Kidney epithelial cell (primary cell): ENCODE measurements at regions not wholly inside any gene's neighbourhood (a gene's known extent, or its start where the extent isn't known, plus 50 kb on each side); places are given as distances from the start of the nearest gene placed in this dataset.

ENCODE experiments used
- DNase-seq: peaks from one replicate; pipeline ENCODE4 v3.0.0-alpha.2; 2010; ENCODE audit warnings: low read depth
- H3K27me3 ChIP-seq: 2 replicates; pipeline ENCODE4 v1.6.0; 2011; ENCODE audit warnings: low read length; ENCODE audit not compliant: control insufficient read depth, insufficient read depth
- H3K36me3 ChIP-seq: 2 replicates; pipeline ENCODE4 v1.5.1; 2011; ENCODE audit warnings: low read length; ENCODE audit not compliant: control insufficient read depth, insufficient read depth
- H3K4me3 ChIP-seq: 2 replicates; pipeline ENCODE4 v1.5.1; 2011; ENCODE audit warnings: low read depth, mild to moderate bottlenecking, control low read depth, low read length
- CTCF ChIP-seq: IDR thresholded peaks from 2 replicates; pipeline ENCODE4 v1.5.1; 2011; ENCODE audit warnings: mild to moderate bottlenecking, moderate library complexity, low read length, control low read depth, inconsistent platforms; ENCODE audit not compliant: insufficient read depth, poor library complexity, severe bottlenecking

DNA sequence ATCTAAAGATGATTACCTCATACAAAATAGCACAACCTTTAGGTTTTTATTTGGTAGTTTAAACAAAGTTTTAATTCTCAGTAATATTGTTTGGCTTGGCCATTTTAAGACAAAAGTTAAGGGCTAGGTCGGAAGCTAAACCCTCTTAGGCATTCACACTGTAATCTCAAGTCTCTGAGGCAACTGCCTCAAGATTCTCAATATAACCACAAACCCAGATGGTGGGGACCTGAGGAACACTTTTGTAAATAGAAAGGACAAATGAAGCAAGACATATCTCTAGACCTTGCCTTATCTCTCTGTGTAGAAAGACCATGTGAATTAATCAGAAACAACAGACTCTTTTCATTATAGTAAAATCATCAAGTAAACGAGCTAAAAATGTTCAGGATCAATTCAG is 500.2 kb upstream of the CDH6 start:
- Histone ChIP-seq H3K36me3 (no peaks in the 10 kb centered on the region), H3K4me3 (no peak overlapping the region), H3K27me3 (no peaks in the 10 kb centered on the region)
- DNase-seq: no peak
- no peak for TF ChIP-seq CTCF

- H3K36me3 ChIP-seq: no peaks in the 10 kb centered on the region
- no peak for DNase-seq
- no peak overlapping the region for H3K4me3 ChIP-seq
- TF ChIP-seq CTCF: no peak
- no peaks in the 10 kb centered on the region for H3K27me3 ChIP-seq
Observed at GRCh38 chr5:30690931-30691330, 502.6 kb upstream of the CDH6 start.

DNA sequence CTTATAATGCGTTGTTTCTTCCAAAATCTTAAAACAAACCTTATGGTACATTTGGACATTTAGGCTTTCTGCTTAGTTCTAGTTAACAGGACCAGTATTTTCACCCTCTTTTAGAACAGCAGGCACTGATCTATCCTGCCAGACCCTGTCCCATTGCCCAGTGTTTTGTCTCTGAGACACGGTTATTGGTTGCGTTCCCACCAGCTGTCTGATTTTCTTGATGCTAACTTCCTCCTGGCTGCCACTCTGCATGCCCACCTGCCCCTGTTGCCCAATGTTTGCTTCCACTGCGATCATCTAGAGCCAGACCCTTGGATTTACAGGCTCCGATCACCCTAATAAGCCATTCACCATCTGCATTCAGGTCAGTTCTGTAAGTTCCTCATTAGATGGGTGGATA is 506.0 kb upstream of the CDH6 start:
- H3K36me3 ChIP-seq: no peaks in the 10 kb centered on the region
- TF ChIP-seq CTCF: no peak
- H3K27me3 ChIP-seq: no peaks in the 10 kb centered on the region
- H3K4me3 ChIP-seq: no peak overlapping the region
- DNase-seq: no peak

GRCh38 chr5:30686530-30686929 is 507.0 kb upstream of the CDH6 start:
- Histone ChIP-seq H3K36me3 (no peaks in the 10 kb centered on the region), H3K27me3 (no peaks in the 10 kb centered on the region), H3K4me3 (no peak overlapping the region)
- DNase-seq: no peak
- TF ChIP-seq CTCF: no peak

GRCh38 chr5:30676223-30676840 is 517.2 kb upstream of the CDH6 start:
- Histone ChIP-seq H3K4me3 (no peak overlapping the region), H3K36me3 (no peaks in the 10 kb centered on the region), H3K27me3 (no peaks in the 10 kb centered on the region)
- DNase-seq: no peak
- TF ChIP-seq CTCF: no peak

DNA sequence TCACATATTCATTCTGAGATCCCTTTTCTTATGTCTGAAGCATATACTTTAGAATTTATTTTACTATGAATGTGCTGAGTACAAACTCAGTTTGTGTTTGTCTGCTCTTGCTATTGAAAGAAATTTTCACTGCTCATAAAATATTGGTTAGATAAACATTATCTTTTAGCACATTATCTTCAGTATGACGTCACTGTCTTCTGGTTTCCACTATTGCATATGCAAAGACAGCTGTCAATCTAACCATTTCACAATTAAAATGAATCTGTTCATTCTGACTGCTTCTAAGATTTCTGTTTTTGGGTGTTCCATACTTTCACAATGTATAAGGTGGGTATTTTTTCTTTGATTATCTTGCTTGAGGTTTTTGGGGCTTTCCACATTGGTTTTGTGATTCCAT is 526.2 kb upstream of the CDH6 start:
- no peaks in the 10 kb centered on the region for H3K27me3 ChIP-seq

More for the DNA sequence above, 526.2 kb upstream of the CDH6 start:
- no peak for DNase-seq
- TF ChIP-seq CTCF: no peak
- H3K4me3 ChIP-seq: no peak overlapping the region
- H3K36me3 ChIP-seq: no peaks in the 10 kb centered on the region
